Right lobe of liver (tissue), 6 donors: ENCODE measurements at regions not wholly inside any gene's neighbourhood (a gene's known extent, or its start where the extent isn't known, plus 50 kb on each side); places are given as distances from the start of the nearest gene placed in this dataset.

Experiments
- ATAC-seq, 4 donors: fragments of 200-7000 bp; cut with Tn5 transposase; one replicate each; pipeline ENCODE4 v1.9.1; 2020; ENCODE audit warnings: mild to moderate bottlenecking in 4 of 4, moderate library complexity in 4 of 4
- DNase-seq, 3 donors: peaks; one replicate each; pipeline ENCODE4 v3.0.0-alpha.2; 2020
- H3K27ac ChIP-seq, 3 donors: fragments of 200-600 bp; one replicate each; pipeline ENCODE4 v1.8.0; 2022
- H3K27me3 ChIP-seq, 2 donors: fragments of 200-600 bp; one replicate each; pipeline ENCODE4 v1.8.0; 2022
- H3K36me3 ChIP-seq, 4 donors: fragments of 200-600 bp; sonication (generic) in 1 of 4; one replicate each; pipeline versions ENCODE4 v1.5.1 to v1.8.0; 2017 to 2022; ENCODE audit warnings: control low read depth in 1 of 4
- H3K4me1 ChIP-seq, 4 donors: fragments of 200-600 bp; sonication (generic) in 1 of 4; one replicate each; pipeline versions ENCODE4 v1.5.1 to v1.8.0; 2017 to 2022; ENCODE audit warnings: control low read depth in 1 of 4
- H3K4me3 ChIP-seq, 3 donors: fragments of 200-600 bp; one replicate each; pipeline ENCODE4 v1.8.0; 2022
- H3K9me3 ChIP-seq, 4 donors: fragments of 200-600 bp; sonication (generic) in 1 of 4; one replicate each; pipeline versions ENCODE4 v1.5.1 to v1.8.0; 2017 to 2022; ENCODE audit warnings: control low read depth in 1 of 4
- CTCF ChIP-seq, 4 donors: fragments of 200-600 bp in 3 of 4; fragments of 450-650 bp in 1 of 4; IDR thresholded peaks; one replicate each; pipeline versions ENCODE4 v1.5.1 to v1.8.0; 2016 to 2022; ENCODE audit warnings: antibody characterized with exemption in 4 of 4, mild to moderate bottlenecking in 2 of 4
- POLR2A ChIP-seq: fragments of 450-650 bp; IDR thresholded peaks from one replicate; pipeline ENCODE4 v1.6.1; 2017; ENCODE audit warnings: antibody characterized with exemption, mild to moderate bottlenecking
- WGBS: methylation state at CpG from one replicate; pipeline ENCODE4 v1.1.6; 2018; ENCODE audit warnings: low coverage, low lambda C conversion rate; ENCODE audit not compliant: insufficient coverage; ENCODE audit errors: missing lambda C conversion rate; 5-methylcytosine and 5-hydroxymethylcytosine counted together
- intact Hi-C, 2 donors: fragments of 100-400 bp; cut with DNase I; formaldehyde crosslinking; loops; one replicate each; pipeline versions ENCODE4 v1.11.2 to v1.14.1; 2022
- donor health status: DM: no; HTN: yes; CAD: no.
- donor health status: DM: no; HTN: no; CAD: no.
- donor health status: DM: no; HTN: no; CAD: no.
- donor health status: DM: no; HTN: yes; CAD: no.
- donor health status: DM: no; HTN: yes; CAD: no.

GRCh38 chr7:12474035-12474434 lies 70.4 kb upstream of the VWDE start:
- Histone ChIP-seq H3K9me3 (no peaks in the 10 kb centered on the region), H3K27ac (no peak overlapping the region), H3K27me3 (no peaks in the 10 kb centered on the region), H3K36me3 (no peaks in the 10 kb centered on the region), H3K4me1 (no peaks in the 10 kb centered on the region), H3K4me3 (no peak overlapping the region)
- 38% methylated on average over 4 of the region's 4 CpGs for whole genome bisulfite sequencing
- DNase-seq, result no peak
- ATAC-seq, result no peak
- intact Hi-C loops, result no loop called here
- TF ChIP-seq POLR2A (no peak), CTCF (IDR thresholded peaks at IDR 0.05) (no peak)

- no peaks in the 10 kb centered on the region for H3K27me3 ChIP-seq
- DNase-seq, result no peak
These were observed 71.8 kb upstream of the VWDE start for GRCh38 chr7:12475362-12476063.

GRCh38 chr7:12477620-12478019 lies 74.0 kb upstream of the VWDE start:
- no peak for ATAC-seq
- no peak for TF ChIP-seq POLR2A
- TF ChIP-seq CTCF (IDR thresholded peaks at IDR 0.05), result no peak
- 25% methylated on average over 3 of the region's 3 CpGs for WGBS

More at GRCh38 chr7:12475362-12476063, 71.8 kb upstream of the VWDE start:
- no peak for TF ChIP-seq POLR2A
- TF ChIP-seq CTCF (IDR thresholded peaks at IDR 0.05), result no peak
- Histone ChIP-seq H3K4me1 (no peaks in the 10 kb centered on the region), H3K4me3 (no peak overlapping the region), H3K36me3 (no peaks in the 10 kb centered on the region), H3K9me3 (no peaks in the 10 kb centered on the region), H3K27ac (no peak overlapping the region)
- intact Hi-C loops, result no loop called here
- WGBS, result 44% methylated on average over 5 of the region's 6 CpGs
- ATAC-seq, result no peak

GRCh38 chr7:12481722-12482121 lies 78.1 kb upstream of the VWDE start:
- no peaks in the 10 kb centered on the region for H3K36me3 ChIP-seq
- ATAC-seq (no peak), DNase-seq (no peak)
- TF ChIP-seq POLR2A (no peak), CTCF (IDR thresholded peaks at IDR 0.05) (no peak)
- intact Hi-C loops, result no loop called here
- no peak overlapping the region for H3K27ac ChIP-seq
- no peaks in the 10 kb centered on the region for H3K4me1 ChIP-seq
- 48% methylated on average over 3 of the region's 3 CpGs for WGBS
- no peaks in the 10 kb centered on the region for H3K27me3 ChIP-seq
- no peaks in the 10 kb centered on the region for H3K9me3 ChIP-seq
- no peak overlapping the region for H3K4me3 ChIP-seq

More at GRCh38 chr7:12477620-12478019, 74.0 kb upstream of the VWDE start:
- Histone ChIP-seq H3K36me3 (no peaks in the 10 kb centered on the region), H3K4me1 (no peaks in the 10 kb centered on the region), H3K27ac (no peak overlapping the region), H3K9me3 (no peaks in the 10 kb centered on the region), H3K4me3 (no peak overlapping the region), H3K27me3 (no peaks in the 10 kb centered on the region)
- intact Hi-C loops, result no loop called here
- DNase-seq, result no peak
